NCI-H460 (cell line): ENCODE measurements at regions not wholly inside any gene's neighbourhood (a gene's known extent, or its start where the extent isn't known, plus 50 kb on each side); places are given as distances from the start of the nearest gene placed in this dataset.

ENCODE experiments used
- DNase-seq: peaks from one replicate; pipeline ENCODE4 v3.0.0-alpha.2; 2016; ENCODE audit warnings: low read depth; ENCODE audit errors: extremely low read depth

DNA sequence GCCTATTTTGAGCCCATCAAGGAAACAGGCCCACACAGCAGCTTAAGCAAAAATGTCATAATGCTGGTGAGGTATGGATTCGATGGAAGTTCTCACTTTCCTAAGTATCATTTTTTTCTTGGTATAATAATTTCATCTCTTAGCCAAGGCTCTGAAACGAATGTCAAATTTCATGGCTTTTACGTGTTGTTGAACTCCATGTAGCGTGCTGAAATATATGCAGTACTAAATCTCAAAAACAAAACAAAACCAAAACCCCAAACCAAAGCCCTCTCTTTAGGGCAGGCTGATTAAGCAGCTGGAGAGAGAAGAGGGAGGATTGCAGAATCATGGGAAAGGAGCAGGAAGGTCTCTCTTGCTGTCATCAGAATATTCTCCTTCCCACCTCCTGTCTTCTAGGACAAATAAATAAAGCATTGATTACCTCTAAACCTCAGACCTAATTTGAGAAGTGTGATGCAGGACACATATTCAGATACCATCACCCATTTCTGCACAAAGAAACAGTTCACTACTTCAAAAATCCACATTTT, 58.3 kb downstream of the TMEM174 start:
- no peak for DNase-seq

DNA sequence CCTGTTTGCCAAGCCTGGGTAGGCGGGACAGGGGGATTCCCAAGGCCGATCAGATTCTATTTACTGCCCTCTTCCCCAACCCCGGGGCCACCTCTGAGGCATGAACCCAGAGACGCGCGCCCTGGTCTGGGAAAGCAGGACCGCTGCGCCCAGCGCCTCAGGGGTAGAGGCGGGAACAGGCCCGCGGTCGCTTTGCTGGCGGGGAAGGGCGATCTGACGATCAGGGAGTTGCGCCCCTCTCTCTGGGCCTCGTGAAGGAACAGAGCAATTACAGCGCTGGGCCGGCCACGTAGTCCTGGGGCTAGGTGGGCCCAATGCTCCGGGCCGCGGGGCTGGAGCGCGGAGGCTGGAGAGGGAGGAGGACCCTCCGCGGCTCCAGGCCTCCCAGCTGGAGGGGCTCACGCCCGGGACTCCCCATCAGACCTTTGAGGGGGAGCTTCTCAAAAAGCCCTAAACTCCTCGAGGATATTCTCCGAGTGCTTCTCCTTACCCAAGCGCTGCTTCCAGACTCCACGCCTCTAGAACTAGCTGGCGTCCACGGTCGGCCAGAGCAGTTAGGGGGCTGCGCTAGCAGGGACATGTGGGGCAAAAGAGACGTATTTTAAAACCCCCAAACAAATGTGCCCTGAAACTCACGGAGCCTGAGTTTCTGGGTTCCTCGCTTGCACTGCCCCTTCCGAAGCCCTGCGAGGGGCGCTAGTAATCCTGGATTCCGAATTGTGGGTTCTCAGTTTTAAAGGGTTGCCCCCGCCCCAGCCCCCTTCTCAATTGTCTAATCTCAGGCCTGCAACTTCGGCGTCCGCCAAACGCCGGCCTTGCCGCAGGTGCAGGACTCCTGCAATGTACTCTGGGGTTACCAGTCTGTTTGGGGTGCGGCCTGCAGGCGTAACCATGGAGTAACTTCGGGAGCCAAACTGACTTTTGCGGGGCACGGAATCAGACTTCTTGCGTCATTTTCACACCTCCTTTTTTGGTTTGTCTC, 57.6 kb downstream of the TMEM174 start:
- no peak for DNase-seq

DNA sequence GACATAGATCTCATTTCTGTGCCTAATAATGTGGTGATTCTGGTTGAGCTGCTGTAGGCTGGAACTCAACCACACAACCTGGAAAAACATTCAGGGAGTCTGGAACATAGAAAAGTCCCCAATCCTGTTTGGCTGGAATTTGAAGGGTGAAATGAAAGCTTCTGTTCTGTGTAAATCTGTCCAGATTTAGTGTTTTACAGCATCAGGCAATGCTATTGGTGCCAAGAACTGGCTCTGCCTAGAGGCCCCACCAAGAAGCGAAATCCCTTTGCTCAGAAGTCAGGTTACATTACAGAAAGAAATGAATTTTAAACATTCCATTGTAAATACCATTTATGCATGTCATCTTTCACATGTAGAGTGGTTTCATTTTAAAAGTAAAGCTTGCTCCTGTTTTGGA, 56.3 kb downstream of the TMEM174 start:
- no peak for DNase-seq

DNA sequence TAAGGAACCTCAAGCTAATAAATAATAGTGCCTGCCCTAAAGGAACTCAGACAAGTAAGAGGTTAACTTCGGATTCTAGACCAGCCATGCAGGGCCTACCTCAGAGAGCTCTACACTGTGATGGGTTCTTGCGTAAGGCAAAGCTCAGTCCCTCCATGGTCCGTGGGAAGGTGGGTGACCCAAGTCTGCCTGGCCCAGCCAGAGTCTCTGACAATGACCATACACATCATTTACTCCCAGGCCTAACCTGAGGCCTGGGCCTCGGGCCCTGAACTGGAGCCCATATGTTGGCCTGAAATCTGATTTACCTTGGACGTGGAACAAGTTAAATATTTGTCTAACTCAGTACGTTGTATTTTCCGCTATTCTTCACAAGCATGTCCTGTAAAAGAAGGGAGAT, 55.1 kb downstream of the TMEM174 start:
- no peak for DNase-seq
